Activated T-cell treated with anti-CD3 and anti-CD28 coated beads, Interleukin-2, amount 50 U/mL, for 24 hours (primary cell): ENCODE measurements at regions not wholly inside any gene's neighbourhood (a gene's known extent, or its start where the extent isn't known, plus 50 kb on each side); places are given as distances from the start of the nearest gene placed in this dataset.

ENCODE experiments used
- DNase-seq: peaks from one replicate; pipeline ENCODE4 v3.0.0-alpha.2; 2020
- H3K27ac Mint-ChIP-seq: 2 replicates; pipeline ENCODE4 v1.8.0; 2020; ENCODE audit warnings: mild to moderate bottlenecking, mixed read lengths
- H3K27me3 Mint-ChIP-seq: 2 replicates; pipeline ENCODE4 v1.8.0; 2020; ENCODE audit warnings: mixed read lengths
- H3K36me3 Mint-ChIP-seq: 2 replicates; pipeline ENCODE4 v1.8.0; 2020; ENCODE audit warnings: low read depth, mixed read lengths
- H3K4me1 Mint-ChIP-seq: 2 replicates; pipeline ENCODE4 v1.8.0; 2020; ENCODE audit warnings: low read depth, mixed read lengths
- H3K4me3 Mint-ChIP-seq: 2 replicates; pipeline ENCODE4 v1.8.0; 2020; ENCODE audit warnings: mild to moderate bottlenecking, moderate library complexity, mixed read lengths
- H3K9me3 Mint-ChIP-seq: 2 replicates; pipeline ENCODE4 v1.8.0; 2020; ENCODE audit warnings: mixed read lengths

- peaks cover 8% of the 10 kb centered on the region for H3K9me3 Mint-ChIP-seq
- peaks cover 57% of the 10 kb centered on the region for H3K27me3 Mint-ChIP-seq
- no peak overlapping the region for H3K4me3 Mint-ChIP-seq
- no peak for DNase-seq
- H3K36me3 Mint-ChIP-seq = peaks cover 4% of the 10 kb centered on the region
- peaks cover 8% of the 10 kb centered on the region for H3K4me1 Mint-ChIP-seq
- H3K27ac Mint-ChIP-seq = no peak overlapping the region
These were observed 55.7 kb upstream of the WNT7A start for GRCh38 chr3:13935494-13936094.

- no peak overlapping the region for H3K4me3 Mint-ChIP-seq
- H3K27ac Mint-ChIP-seq = no peak overlapping the region
- H3K36me3 Mint-ChIP-seq = peaks cover 4% of the 10 kb centered on the region
- H3K4me1 Mint-ChIP-seq = peaks cover 8% of the 10 kb centered on the region
- DNase-seq = no peak
- H3K27me3 Mint-ChIP-seq = peaks cover 59% of the 10 kb centered on the region
- H3K9me3 Mint-ChIP-seq = peaks cover 8% of the 10 kb centered on the region
These were observed 54.9 kb upstream of the WNT7A start for GRCh38 chr3:13934813-13935212.

GRCh38 chr3:13934315-13934714 lies 54.4 kb upstream of the WNT7A start:
- Mint-ChIP-seq H3K27me3 (peaks cover 59% of the 10 kb centered on the region), H3K9me3 (peaks cover 8% of the 10 kb centered on the region), H3K36me3 (peaks cover 4% of the 10 kb centered on the region), H3K4me1 (peaks cover 8% of the 10 kb centered on the region), H3K27ac (no peak overlapping the region), H3K4me3 (no peak overlapping the region)
- no peak for DNase-seq

- Mint-ChIP-seq H3K9me3 (peaks cover 10% of the 10 kb centered on the region), H3K27me3 (peaks cover 62% of the 10 kb centered on the region), H3K27ac (no peak overlapping the region), H3K4me3 (peak overlapping the region; percentile 70), H3K36me3 (peaks cover 4% of the 10 kb centered on the region), H3K4me1 (peaks cover 8% of the 10 kb centered on the region)
- peak; percentile 47 for DNase-seq
These were observed 52.9 kb upstream of the WNT7A start for GRCh38 chr3:13932578-13933295.

- H3K27me3 Mint-ChIP-seq = peaks cover 55% of the 10 kb centered on the region
- no peak overlapping the region for H3K27ac Mint-ChIP-seq
- H3K36me3 Mint-ChIP-seq = peaks cover 4% of the 10 kb centered on the region
- DNase-seq = no peak
- H3K9me3 Mint-ChIP-seq = peaks cover 23% of the 10 kb centered on the region
- peaks cover 8% of the 10 kb centered on the region for H3K4me1 Mint-ChIP-seq
- H3K4me3 Mint-ChIP-seq = no peak overlapping the region
These were observed 51.3 kb upstream of the WNT7A start for GRCh38 chr3:13931172-13931571.
